Kidney epithelial cell (primary cell): ENCODE measurements at regions not wholly inside any gene's neighbourhood (a gene's known extent, or its start where the extent isn't known, plus 50 kb on each side); places are given as distances from the start of the nearest gene placed in this dataset.

Source experiments
- DNase-seq: peaks from one replicate; pipeline ENCODE4 v3.0.0-alpha.2; 2010; ENCODE audit warnings: low read depth
- H3K27me3 ChIP-seq: 2 replicates; pipeline ENCODE4 v1.6.0; 2011; ENCODE audit warnings: low read length; ENCODE audit not compliant: control insufficient read depth, insufficient read depth
- H3K36me3 ChIP-seq: 2 replicates; pipeline ENCODE4 v1.5.1; 2011; ENCODE audit warnings: low read length; ENCODE audit not compliant: control insufficient read depth, insufficient read depth
- H3K4me3 ChIP-seq: 2 replicates; pipeline ENCODE4 v1.5.1; 2011; ENCODE audit warnings: low read depth, mild to moderate bottlenecking, control low read depth, low read length
- CTCF ChIP-seq: IDR thresholded peaks from 2 replicates; pipeline ENCODE4 v1.5.1; 2011; ENCODE audit warnings: mild to moderate bottlenecking, moderate library complexity, low read length, control low read depth, inconsistent platforms; ENCODE audit not compliant: insufficient read depth, poor library complexity, severe bottlenecking

GRCh38 chr1:234969011-234969441, 159.6 kb downstream of the TOMM20 start:
- no peak for DNase-seq
- TF ChIP-seq CTCF = no peak
- Histone ChIP-seq H3K27me3 (no peaks in the 10 kb centered on the region), H3K4me3 (no peak overlapping the region), H3K36me3 (no peaks in the 10 kb centered on the region)

- no peaks in the 10 kb centered on the region for H3K36me3 ChIP-seq
- TF ChIP-seq CTCF = no peak
- H3K4me3 ChIP-seq = no peak overlapping the region
- no peaks in the 10 kb centered on the region for H3K27me3 ChIP-seq
- DNase-seq = no peak
Observed at GRCh38 chr1:234968451-234968850, 160.2 kb downstream of the TOMM20 start.

GRCh38 chr1:234967121-234967520, 161.5 kb downstream of the TOMM20 start:
- DNase-seq = no peak

GRCh38 chr1:234965111-234965510, 163.5 kb downstream of the TOMM20 start:
- no peak for DNase-seq
- Histone ChIP-seq H3K27me3 (no peaks in the 10 kb centered on the region), H3K36me3 (no peaks in the 10 kb centered on the region), H3K4me3 (no peak overlapping the region)
- no peak for TF ChIP-seq CTCF

More at GRCh38 chr1:234967121-234967520, 161.5 kb downstream of the TOMM20 start:
- Histone ChIP-seq H3K27me3 (no peaks in the 10 kb centered on the region), H3K4me3 (no peak overlapping the region), H3K36me3 (no peaks in the 10 kb centered on the region)
- TF ChIP-seq CTCF = no peak

GRCh38 chr1:234963904-234964702, 164.5 kb downstream of the TOMM20 start:
- Histone ChIP-seq H3K36me3 (no peaks in the 10 kb centered on the region), H3K27me3 (no peaks in the 10 kb centered on the region), H3K4me3 (no peak overlapping the region)
- no peak for TF ChIP-seq CTCF
- DNase-seq = no peak
